Suprapubic skin (tissue), 4 donors: ENCODE measurements at regions not wholly inside any gene's neighbourhood (a gene's known extent, or its start where the extent isn't known, plus 50 kb on each side); places are given as distances from the start of the nearest gene placed in this dataset.

Source experiments
- POLR2A ChIP-seq, 2 donors: fragments of 450-650 bp; IDR thresholded peaks; one replicate each; pipeline ENCODE4 v1.6.1; 2017; ENCODE audit warnings: antibody characterized with exemption in 2 of 2, mild to moderate bottlenecking in 2 of 2, moderate library complexity in 2 of 2
- POLR2AphosphoS5 ChIP-seq, 3 donors: sonication (generic); formaldehyde crosslinking; IDR thresholded peaks; one replicate each; pipeline ENCODE4 v1.6.1; 2017; ENCODE audit warnings: antibody characterized with exemption in 3 of 3

DNA sequence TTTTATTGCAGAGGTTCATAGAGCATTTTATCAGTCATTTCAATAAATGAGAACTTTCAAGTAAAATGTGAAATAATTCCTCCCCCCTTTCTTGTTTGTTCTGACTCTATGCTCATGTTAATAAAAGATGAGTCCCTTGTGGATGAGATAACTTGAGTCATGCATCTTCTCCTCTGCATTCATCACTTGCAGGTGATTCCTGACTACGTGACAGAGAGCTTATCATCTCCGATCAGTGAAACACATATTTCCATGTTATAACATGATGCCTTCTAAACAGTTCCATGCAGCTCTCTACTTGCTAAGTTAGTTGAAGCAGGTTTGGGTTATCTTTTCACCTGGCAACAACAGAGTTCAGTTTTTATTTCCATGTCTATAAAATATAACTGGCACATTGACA, 160.1 kb upstream of the ANKRD50 start:
- TF ChIP-seq POLR2AphosphoS5 (IDR thresholded peaks at IDR 0.05) (no peak), POLR2A (IDR thresholded peaks at IDR 0.05) (no peak)
